ENCODE measurements at regions not wholly inside any gene's neighbourhood (a gene's known extent, or its start where the extent isn't known, plus 50 kb on each side); places are given as distances from the start of the nearest gene placed in this dataset.

DNA sequence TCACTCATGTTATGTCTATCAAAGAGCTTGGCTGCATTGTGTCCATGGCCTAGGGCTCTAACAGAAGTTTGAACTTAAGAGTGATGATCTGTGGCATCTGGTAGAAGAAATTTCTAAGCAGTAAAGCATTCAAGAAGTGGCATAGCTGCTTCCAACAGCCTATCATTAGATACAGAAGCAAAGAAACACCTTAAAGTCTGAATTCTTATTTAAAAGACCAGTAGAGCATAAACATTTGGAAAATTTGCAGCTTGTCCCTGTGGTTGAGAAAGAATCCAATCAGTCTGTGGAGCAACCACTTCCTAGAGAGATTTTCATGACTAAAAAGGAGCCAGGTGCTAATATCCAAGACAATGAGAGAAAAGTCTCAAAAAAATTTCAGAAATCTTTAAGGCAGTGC, 165.5 kb downstream of the SNX7 start:
- Histone ChIP-seq H3K4me2 (ENCODE audit: low read length) (no peak overlapping the region), H3K27me3 (ENCODE audit: insufficient read depth, low read length) (no peaks in the 10 kb centered on the region), H3K14ac (ENCODE audit: low read length) (no peak overlapping the region), H2BK120ac (ENCODE audit: insufficient read depth, low read length, poor library complexity) (no peak overlapping the region), H2BK5ac (ENCODE audit: low read depth, low read length, poor library complexity) (no peak overlapping the region), H3K36me3 (ENCODE audit: control insufficient read depth in 1 of 2, insufficient read depth in 2 of 2, low read length in 2 of 2) (no peaks in the 10 kb centered on the region), H3K18ac (ENCODE audit: low read length) (no peak overlapping the region), H3K79me1 (ENCODE audit: low read length) (no peaks in the 10 kb centered on the region), H3K79me2 (ENCODE audit: control insufficient read depth, insufficient read depth, low read length, poor library complexity) (no peaks in the 10 kb centered on the region), H4K8ac (ENCODE audit: low read depth, low read length) (no peak overlapping the region), H3K4me3 (ENCODE audit: low read depth, low read length) (no peak overlapping the region), H4K12ac (ENCODE audit: low read depth, low read length) (no peak overlapping the region), H3K4me1 (ENCODE audit: control insufficient read depth in 1 of 2, insufficient read depth in 2 of 2, low read length in 2 of 2) (no peaks in the 10 kb centered on the region), H2AFZ (ENCODE audit: insufficient read depth, low read length, poor library complexity) (no peak overlapping the region), H4K91ac (ENCODE audit: low read depth, low read length) (no peak overlapping the region), H3K9me3 (ENCODE audit: insufficient read depth, low read depth, low read length) (no peaks in the 10 kb centered on the region), H3K4ac (ENCODE audit: low read depth, low read length) (no peak overlapping the region), H3K23ac (ENCODE audit: low read length) (no peak overlapping the region), H2BK12ac (ENCODE audit: low read length) (no peak overlapping the region), H3K27ac (ENCODE audit: low read depth, low read length) (no peak overlapping the region), H3K9ac (ENCODE audit: low read length) (no peak overlapping the region), H2AK5ac (ENCODE audit: low read length) (no peak overlapping the region)
- DNase-seq, result peak; percentile 87 to 94

- Histone ChIP-seq H3K4me1 (ENCODE audit: control insufficient read depth in 1 of 2, insufficient read depth in 2 of 2, low read length in 2 of 2) (no peaks in the 10 kb centered on the region), H3K4ac (ENCODE audit: low read depth, low read length) (no peak overlapping the region), H3K4me3 (ENCODE audit: low read depth, low read length) (no peak overlapping the region), H3K4me2 (ENCODE audit: low read length) (no peak overlapping the region), H2AK5ac (ENCODE audit: low read length) (no peak overlapping the region), H3K79me2 (ENCODE audit: control insufficient read depth, insufficient read depth, low read length, poor library complexity) (no peaks in the 10 kb centered on the region), H3K18ac (ENCODE audit: low read length) (no peak overlapping the region), H3K36me3 (ENCODE audit: control insufficient read depth in 1 of 2, insufficient read depth in 2 of 2, low read length in 2 of 2) (no peaks in the 10 kb centered on the region), H4K91ac (ENCODE audit: low read depth, low read length) (no peak overlapping the region), H4K12ac (ENCODE audit: low read depth, low read length) (no peak overlapping the region), H3K27me3 (ENCODE audit: insufficient read depth, low read length) (no peaks in the 10 kb centered on the region), H2AFZ (ENCODE audit: insufficient read depth, low read length, poor library complexity) (no peak overlapping the region), H4K8ac (ENCODE audit: low read depth, low read length) (no peak overlapping the region), H3K23ac (ENCODE audit: low read length) (no peak overlapping the region), H2BK12ac (ENCODE audit: low read length) (no peak overlapping the region), H3K9ac (ENCODE audit: low read length) (no peak overlapping the region), H3K9me3 (ENCODE audit: insufficient read depth, low read depth, low read length) (no peaks in the 10 kb centered on the region), H2BK120ac (ENCODE audit: insufficient read depth, low read length, poor library complexity) (no peak overlapping the region), H3K79me1 (ENCODE audit: low read length) (no peaks in the 10 kb centered on the region), H2BK5ac (ENCODE audit: low read depth, low read length, poor library complexity) (no peak overlapping the region), H3K27ac (ENCODE audit: low read depth, low read length) (no peak overlapping the region), H3K14ac (ENCODE audit: low read length) (no peak overlapping the region)
- peak; percentile 62 to 86 for DNase-seq
- no CpG with 5 or more reads among the region's 1 CpG for WGBS (ENCODE audit: extremely low coverage, insufficient coverage, insufficient read length)
Measured at GRCh38 chr1:98839840-98840239, 164.8 kb downstream of the PLPPR5 start.
